Chondrocyte (in vitro differentiated cells): ENCODE measurements at regions not wholly inside any gene's neighbourhood (a gene's known extent, or its start where the extent isn't known, plus 50 kb on each side); places are given as distances from the start of the nearest gene placed in this dataset.

Experiments
- DNase-seq: peaks from one replicate; pipeline ENCODE4 v3.0.0; 2021; ENCODE audit warnings: mixed read lengths, low spot score
- H3K27ac Mint-ChIP-seq: one replicate; pipeline ENCODE4 v1.8.0; 2021; ENCODE audit warnings: mild to moderate bottlenecking, moderate library complexity, mixed read lengths; ENCODE audit not compliant: unreplicated experiment
- H3K27me3 Mint-ChIP-seq: 2 replicates; pipeline ENCODE4 v1.8.0; 2021; ENCODE audit warnings: low read depth, mixed read lengths
- H3K36me3 Mint-ChIP-seq: 2 replicates; pipeline ENCODE4 v1.8.0; 2021; ENCODE audit warnings: low read depth, mixed read lengths
- H3K4me1 Mint-ChIP-seq: 2 replicates; pipeline ENCODE4 v1.8.0; 2021; ENCODE audit warnings: low read depth, mild to moderate bottlenecking, mixed read lengths
- H3K4me3 Mint-ChIP-seq: one replicate; pipeline ENCODE4 v1.8.0; 2021; ENCODE audit warnings: mild to moderate bottlenecking, moderate library complexity, mixed read lengths; ENCODE audit not compliant: unreplicated experiment
- H3K9me3 Mint-ChIP-seq: 2 replicates; pipeline ENCODE4 v1.8.0; 2021; ENCODE audit warnings: low read depth, mixed read lengths
- CTCF ChIP-seq: fragments of 200-600 bp; sonication (generic); IDR thresholded peaks from 2 replicates; pipeline ENCODE4 v1.5.0; 2021; ENCODE audit warnings: antibody characterized with exemption, mild to moderate bottlenecking, moderate library complexity

DNA sequence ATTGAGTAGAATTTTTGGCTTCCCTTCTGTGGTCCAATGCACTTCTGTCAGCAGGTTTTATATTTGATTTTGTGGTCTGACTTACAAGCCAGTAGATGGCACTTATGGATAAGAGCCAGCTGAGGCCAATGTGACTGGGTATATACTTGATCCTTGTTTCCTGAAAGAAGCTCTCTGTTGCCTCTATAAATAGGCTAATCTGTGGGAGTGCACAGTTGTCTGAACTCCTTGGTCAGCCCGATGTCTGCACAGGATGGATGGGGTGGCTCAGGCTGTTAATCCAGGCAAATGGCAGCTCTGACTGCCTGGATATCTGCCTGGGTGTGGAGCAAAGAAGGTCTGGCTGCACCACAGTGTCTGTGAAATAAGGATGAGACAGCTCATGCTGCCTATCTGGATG is 1183.7 kb upstream of the PRMT6 start:
- Mint-ChIP-seq H3K4me3 (no peak overlapping the region), H3K36me3 (no peaks in the 10 kb centered on the region), H3K4me1 (peaks cover 3% of the 10 kb centered on the region), H3K9me3 (peaks cover 6% of the 10 kb centered on the region), H3K27ac (no peak overlapping the region), H3K27me3 (no peaks in the 10 kb centered on the region)
- no peak for TF ChIP-seq CTCF
- no peak for DNase-seq

- no peak for DNase-seq
- Mint-ChIP-seq H3K9me3 (peaks cover 12% of the 10 kb centered on the region), H3K27me3 (no peaks in the 10 kb centered on the region), H3K36me3 (no peaks in the 10 kb centered on the region), H3K4me3 (no peak overlapping the region), H3K27ac (no peak overlapping the region), H3K4me1 (peaks cover 3% of the 10 kb centered on the region)
- TF ChIP-seq CTCF = no peak
Measured at GRCh38 chr1:105874621-105875020, 1181.9 kb upstream of the PRMT6 start.

DNA sequence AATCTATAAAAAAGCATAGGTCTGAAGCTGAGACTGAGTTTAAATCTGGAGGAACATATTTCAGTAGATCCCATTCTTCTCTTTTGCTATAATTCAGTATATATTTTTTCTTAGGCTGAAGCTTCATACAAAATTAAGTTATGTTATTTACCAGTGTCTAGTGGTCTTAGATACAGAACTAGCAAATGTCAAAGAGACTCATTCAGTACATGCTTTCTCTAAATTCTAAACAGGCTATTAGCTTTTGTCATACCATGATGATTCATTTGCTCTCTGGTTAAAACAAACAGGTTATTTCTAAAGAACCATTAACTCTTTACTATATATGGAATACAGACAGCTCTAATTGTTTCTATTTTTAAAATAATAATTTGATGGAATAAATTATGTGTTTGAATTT is 1170.2 kb upstream of the PRMT6 start:
- DNase-seq = no peak
- Mint-ChIP-seq H3K36me3 (peaks cover 1% of the 10 kb centered on the region), H3K4me1 (no peaks in the 10 kb centered on the region), H3K4me3 (no peak overlapping the region), H3K27ac (no peak overlapping the region), H3K27me3 (no peaks in the 10 kb centered on the region), H3K9me3 (peaks cover 8% of the 10 kb centered on the region)
- no peak for TF ChIP-seq CTCF

DNA sequence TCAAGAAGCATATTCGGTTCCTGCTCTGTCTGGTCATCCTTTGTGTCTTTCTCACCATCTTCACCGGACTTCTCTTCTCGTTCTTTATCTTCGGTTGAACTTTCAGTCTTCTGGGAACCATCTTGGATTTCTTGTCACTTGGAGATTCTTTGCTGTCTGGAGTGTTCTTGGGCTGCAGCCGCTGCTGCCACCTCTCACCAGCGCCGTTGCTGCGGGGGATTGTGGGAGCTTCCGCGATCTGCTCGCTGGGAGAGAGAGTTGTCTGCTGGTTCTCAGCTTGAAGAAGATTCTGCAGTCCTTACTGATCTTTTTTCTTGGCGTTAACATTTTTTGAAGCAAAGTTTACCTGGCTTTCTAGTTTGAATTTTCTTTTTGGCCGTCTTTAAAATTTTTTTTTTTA is 1165.2 kb upstream of the PRMT6 start:
- no peaks in the 10 kb centered on the region for H3K36me3 Mint-ChIP-seq
- no peaks in the 10 kb centered on the region for H3K27me3 Mint-ChIP-seq
- no peak overlapping the region for H3K27ac Mint-ChIP-seq
- H3K4me3 Mint-ChIP-seq = no peak overlapping the region
- H3K4me1 Mint-ChIP-seq = peaks cover 3% of the 10 kb centered on the region
- no peak for DNase-seq
- TF ChIP-seq CTCF = no peak
- H3K9me3 Mint-ChIP-seq = peaks cover 16% of the 10 kb centered on the region

GRCh38 chr1:105894006-105894405 is 1162.5 kb upstream of the PRMT6 start:
- no peak for DNase-seq
- Mint-ChIP-seq H3K9me3 (peaks cover 24% of the 10 kb centered on the region), H3K4me1 (peaks cover 3% of the 10 kb centered on the region)

More at GRCh38 chr1:105894006-105894405, 1162.5 kb upstream of the PRMT6 start:
- H3K4me3 Mint-ChIP-seq = no peak overlapping the region
- TF ChIP-seq CTCF = no peak
- no peaks in the 10 kb centered on the region for H3K36me3 Mint-ChIP-seq
- no peaks in the 10 kb centered on the region for H3K27me3 Mint-ChIP-seq
- no peak overlapping the region for H3K27ac Mint-ChIP-seq
